ENCODE measurements at regions not wholly inside any gene's neighbourhood (a gene's known extent, or its start where the extent isn't known, plus 50 kb on each side); places are given as distances from the start of the nearest gene placed in this dataset.

DNA sequence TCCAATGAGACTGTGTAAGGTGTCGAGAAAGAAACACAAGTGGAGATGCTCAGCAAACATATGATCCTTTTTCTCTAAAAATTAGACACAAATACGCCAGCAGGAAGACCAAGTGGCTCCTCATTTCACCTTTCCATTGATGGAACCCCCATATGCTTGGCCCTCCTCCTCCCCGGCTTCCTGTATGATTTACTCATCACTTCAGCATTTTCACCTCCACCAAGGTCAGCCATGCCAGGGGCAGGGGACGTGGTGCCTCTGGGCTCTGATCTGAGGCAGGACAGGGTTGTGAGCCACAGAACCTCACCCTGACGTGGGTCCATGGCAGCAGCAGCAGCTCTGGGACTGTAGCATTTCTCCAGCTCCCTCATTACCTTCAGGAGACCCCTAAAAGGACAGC lies 116.8 kb upstream of the PFKP start:
- H4K20me1 ChIP-seq (ENCODE audit: control insufficient read depth, insufficient read depth, insufficient read length) = no peaks in the 10 kb centered on the region
- no peak overlapping the region for H3K23ac ChIP-seq (ENCODE audit: insufficient read length, low read depth, low read length)
- H3K79me2 ChIP-seq (ENCODE audit: insufficient read depth, low read length) = no peaks in the 10 kb centered on the region
- no peak overlapping the region for H2BK12ac ChIP-seq (ENCODE audit: insufficient read length, low read depth, low read length)
- H3K4ac ChIP-seq (ENCODE audit: low read depth, low read length) = no peak overlapping the region
- Mint-ChIP-seq H3K9me3 (peaks cover 4 to 8% of the 10 kb centered on the region in 2 experiments; a peak in 4 of 5 replicates), H3K4me1 (peaks cover 0 to 6% of the 10 kb centered on the region in 2 experiments; a peak in 1 of 4 replicates), H3K27ac (no peak overlapping the region; a peak in 2 of 7 replicates), H3K4me3 (no peak overlapping the region), H3K27me3 (ENCODE audit: low read depth) (peaks cover 14% of the 10 kb centered on the region), H3K36me3 (ENCODE audit: insufficient read depth in 1 of 3, low read depth in 3 of 3) (peaks cover 0 to 5% (median 0%) of the 10 kb centered on the region in 3 experiments; a peak in 3 of 7 replicates)
- no peak overlapping the region for H2AK5ac ChIP-seq (ENCODE audit: insufficient read length, low read length)
- H4K5ac ChIP-seq (ENCODE audit: insufficient read length, low read depth, low read length) = no peak overlapping the region
- H3K9me3 ChIP-seq (ENCODE audit: control insufficient read depth, low read depth, low read length) = no peaks in the 10 kb centered on the region
- H4K8ac ChIP-seq (replicated peaks; ENCODE audit: insufficient read length, low read depth, low read length) = no peak overlapping the region
- H3K23me2 ChIP-seq (ENCODE audit: insufficient read length, low read depth, low read length, poor library complexity, severe bottlenecking) = no peaks in the 10 kb centered on the region
- DNase-seq = no peak
- no peak overlapping the region for H3K18ac ChIP-seq (ENCODE audit: insufficient read length, low read depth, low read length)
- no peak overlapping the region for H4K91ac ChIP-seq (ENCODE audit: insufficient read length, low read depth, low read length)
- no peaks in the 10 kb centered on the region for H3K4me1 ChIP-seq (ENCODE audit: insufficient read depth, low read length)
- no CpG with 5 or more reads among the region's 5 CpGs for WGBS (ENCODE audit: extremely low coverage, insufficient read length, low lambda C conversion rate)
- no peaks in the 10 kb centered on the region for H3K27me3 ChIP-seq (ENCODE audit: insufficient read depth, low read length)
- no peak overlapping the region for H3K27ac ChIP-seq (ENCODE audit: insufficient read length, low read depth, low read length)
- H3K56ac ChIP-seq (ENCODE audit: insufficient read length, low read depth, low read length) = no peak overlapping the region
- no peak overlapping the region for H2BK20ac ChIP-seq (ENCODE audit: low read depth, low read length, poor library complexity, severe bottlenecking)
- H3K14ac ChIP-seq (ENCODE audit: insufficient read depth, low read length) = no peak overlapping the region
- no peaks in the 10 kb centered on the region for H3K79me1 ChIP-seq (ENCODE audit: insufficient read depth, low read depth, low read length, poor library complexity, severe bottlenecking)
- TF ChIP-seq, protein P1, sequence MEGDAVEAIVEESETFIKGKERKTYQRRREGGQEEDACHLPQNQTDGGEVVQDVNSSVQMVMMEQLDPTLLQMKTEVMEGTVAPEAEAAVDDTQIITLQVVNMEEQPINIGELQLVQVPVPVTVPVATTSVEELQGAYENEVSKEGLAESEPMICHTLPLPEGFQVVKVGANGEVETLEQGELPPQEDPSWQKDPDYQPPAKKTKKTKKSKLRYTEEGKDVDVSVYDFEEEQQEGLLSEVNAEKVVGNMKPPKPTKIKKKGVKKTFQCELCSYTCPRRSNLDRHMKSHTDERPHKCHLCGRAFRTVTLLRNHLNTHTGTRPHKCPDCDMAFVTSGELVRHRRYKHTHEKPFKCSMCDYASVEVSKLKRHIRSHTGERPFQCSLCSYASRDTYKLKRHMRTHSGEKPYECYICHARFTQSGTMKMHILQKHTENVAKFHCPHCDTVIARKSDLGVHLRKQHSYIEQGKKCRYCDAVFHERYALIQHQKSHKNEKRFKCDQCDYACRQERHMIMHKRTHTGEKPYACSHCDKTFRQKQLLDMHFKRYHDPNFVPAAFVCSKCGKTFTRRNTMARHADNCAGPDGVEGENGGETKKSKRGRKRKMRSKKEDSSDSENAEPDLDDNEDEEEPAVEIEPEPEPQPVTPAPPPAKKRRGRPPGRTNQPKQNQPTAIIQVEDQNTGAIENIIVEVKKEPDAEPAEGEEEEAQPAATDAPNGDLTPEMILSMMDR (conservative IDR thresholded peaks at IDR 0.05) = no peak
- no peak overlapping the region for H2BK5ac ChIP-seq (ENCODE audit: insufficient read length, low read length)
- no peak overlapping the region for H3K9ac ChIP-seq (ENCODE audit: extremely low read depth, insufficient read length, low read length)
- H3T11ph ChIP-seq (ENCODE audit: low read length) = no peak overlapping the region
- H2BK120ac ChIP-seq (ENCODE audit: low read depth, low read length, poor library complexity, severe bottlenecking) = no peak overlapping the region
- no peak overlapping the region for H2BK15ac ChIP-seq (ENCODE audit: low read depth, low read length)
- H3K4me2 ChIP-seq (ENCODE audit: insufficient read depth, insufficient read length, low read length) = no peak overlapping the region
- H2AFZ ChIP-seq (ENCODE audit: low read length) = no peak overlapping the region
